ENCODE measurements at regions not wholly inside any gene's neighbourhood (a gene's known extent, or its start where the extent isn't known, plus 50 kb on each side); places are given as distances from the start of the nearest gene placed in this dataset.

DNA sequence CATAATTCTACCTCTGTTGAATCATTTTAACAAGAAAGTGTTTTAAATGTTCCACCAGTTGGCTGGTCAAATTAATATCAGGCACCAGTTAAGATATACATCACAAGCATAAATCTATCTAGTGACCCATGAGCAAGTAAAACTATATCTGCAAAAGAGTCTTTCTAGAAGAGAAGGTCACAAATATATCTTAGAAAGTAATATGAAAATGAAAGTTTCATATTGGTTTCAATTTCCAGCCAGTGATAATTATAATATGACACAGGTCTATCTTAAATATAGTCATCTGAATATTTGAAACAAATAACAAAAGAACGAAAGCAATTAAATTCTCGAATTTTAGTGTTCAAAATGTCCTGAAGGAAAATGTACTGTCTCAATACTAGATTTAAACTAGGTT lies 282.5 kb upstream of the KYNU start:
- Histone ChIP-seq H3K27me3 (replicated peaks; ENCODE audit: insufficient read depth) (no peaks in the 10 kb centered on the region), H3K9me3 (no peaks in the 10 kb centered on the region), H3K36me3 (no peaks in the 10 kb centered on the region), H3K4me1 (replicated peaks) (no peaks in the 10 kb centered on the region), H3K4me3 (no peak overlapping the region), H3K27ac (no peak overlapping the region)
- no peak for DNase-seq (ENCODE audit: low spot score)
- TF ChIP-seq POLR2A (IDR thresholded peaks at IDR 0.05) (no peak), POLR2AphosphoS5 (IDR thresholded peaks at IDR 0.05) (no peak)
- TF ChIP-seq, protein P1, sequence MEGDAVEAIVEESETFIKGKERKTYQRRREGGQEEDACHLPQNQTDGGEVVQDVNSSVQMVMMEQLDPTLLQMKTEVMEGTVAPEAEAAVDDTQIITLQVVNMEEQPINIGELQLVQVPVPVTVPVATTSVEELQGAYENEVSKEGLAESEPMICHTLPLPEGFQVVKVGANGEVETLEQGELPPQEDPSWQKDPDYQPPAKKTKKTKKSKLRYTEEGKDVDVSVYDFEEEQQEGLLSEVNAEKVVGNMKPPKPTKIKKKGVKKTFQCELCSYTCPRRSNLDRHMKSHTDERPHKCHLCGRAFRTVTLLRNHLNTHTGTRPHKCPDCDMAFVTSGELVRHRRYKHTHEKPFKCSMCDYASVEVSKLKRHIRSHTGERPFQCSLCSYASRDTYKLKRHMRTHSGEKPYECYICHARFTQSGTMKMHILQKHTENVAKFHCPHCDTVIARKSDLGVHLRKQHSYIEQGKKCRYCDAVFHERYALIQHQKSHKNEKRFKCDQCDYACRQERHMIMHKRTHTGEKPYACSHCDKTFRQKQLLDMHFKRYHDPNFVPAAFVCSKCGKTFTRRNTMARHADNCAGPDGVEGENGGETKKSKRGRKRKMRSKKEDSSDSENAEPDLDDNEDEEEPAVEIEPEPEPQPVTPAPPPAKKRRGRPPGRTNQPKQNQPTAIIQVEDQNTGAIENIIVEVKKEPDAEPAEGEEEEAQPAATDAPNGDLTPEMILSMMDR (IDR thresholded peaks at IDR 0.05), result no peak
- intact Hi-C loops (cut with DNase I), result no loop called here
- WGBS, result 91% methylated on average over 2 of the region's 2 CpGs

DNA sequence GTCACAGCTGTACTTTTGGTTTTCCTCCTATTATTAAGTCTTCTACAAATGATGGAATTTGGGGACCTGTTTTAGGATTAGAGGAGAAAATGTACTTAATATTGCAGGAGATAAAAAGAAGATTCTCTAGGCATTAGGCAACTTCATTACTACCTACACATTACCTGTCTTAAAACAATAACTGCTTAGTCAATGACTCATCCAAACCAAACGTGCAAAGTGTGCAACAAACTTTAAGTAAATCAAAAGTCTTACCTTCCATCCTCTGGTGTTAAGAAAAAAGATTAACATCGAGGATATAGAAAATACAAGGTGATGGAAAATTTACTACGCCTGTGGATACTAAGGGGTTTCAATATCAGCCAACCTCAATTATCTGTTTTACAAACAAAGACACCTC lies 285.3 kb upstream of the KYNU start:
- TF ChIP-seq POLR2AphosphoS5 (IDR thresholded peaks at IDR 0.05) (no peak), POLR2A (IDR thresholded peaks at IDR 0.05) (no peak)
- TF ChIP-seq, protein P1 (IDR thresholded peaks at IDR 0.05), result no peak
- no peak for DNase-seq (ENCODE audit: low spot score)
- H3K4me3 ChIP-seq, result no peak overlapping the region
- 72% methylated on average over 3 of the region's 3 CpGs for WGBS
- intact Hi-C loops (cut with DNase I), result no loop called here
- no peaks in the 10 kb centered on the region for H3K4me1 ChIP-seq (replicated peaks)
- no peaks in the 10 kb centered on the region for H3K36me3 ChIP-seq
- no peak overlapping the region for H3K27ac ChIP-seq
- H3K27me3 ChIP-seq (replicated peaks; ENCODE audit: insufficient read depth), result no peaks in the 10 kb centered on the region
- no peaks in the 10 kb centered on the region for H3K9me3 ChIP-seq

DNA sequence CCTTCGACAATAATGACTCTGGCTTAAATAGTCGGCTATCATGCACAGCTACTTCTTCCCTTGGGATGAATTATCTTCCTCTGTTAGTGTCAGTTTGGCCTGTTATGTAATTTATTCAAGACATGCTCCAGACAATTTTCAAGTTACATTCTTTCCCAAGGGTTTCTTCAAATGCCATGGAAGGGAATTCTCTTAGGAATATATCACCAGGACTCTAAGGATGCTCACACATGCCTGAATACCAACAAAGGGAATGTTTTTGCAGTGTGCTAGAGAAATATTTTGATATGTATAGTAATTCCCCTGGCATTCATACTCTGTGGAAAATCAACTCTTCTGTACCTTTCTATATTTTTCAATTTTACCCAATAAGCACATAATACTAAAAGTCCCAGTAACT lies 286.0 kb upstream of the KYNU start:
- DNase-seq (ENCODE audit: low spot score), result no peak
- intact Hi-C loops (cut with DNase I), result no loop called here
- 84% methylated on average over 2 of the region's 2 CpGs for WGBS

DNA sequence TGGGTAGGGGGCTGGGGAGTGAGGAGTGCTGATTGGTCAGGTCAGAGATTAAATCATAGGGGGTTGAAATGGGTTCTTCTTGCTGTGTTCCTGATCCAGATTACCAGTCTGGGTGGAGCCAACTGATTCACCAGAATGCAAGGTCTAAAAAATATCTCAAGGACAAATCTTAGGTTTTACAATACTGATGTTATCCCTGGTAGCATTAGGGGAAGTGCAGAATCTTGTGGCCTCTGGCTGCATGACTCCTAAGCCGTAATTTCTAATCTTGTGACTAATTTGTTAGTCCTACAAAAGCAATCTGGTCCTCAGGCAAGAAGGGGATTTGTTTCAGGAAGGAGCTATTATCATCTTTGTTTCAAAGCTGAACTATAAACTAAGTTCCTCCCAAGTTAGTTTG lies 289.2 kb upstream of the KYNU start:
- Histone ChIP-seq H3K9me3 (no peaks in the 10 kb centered on the region), H3K4me1 (replicated peaks) (no peaks in the 10 kb centered on the region), H3K27me3 (replicated peaks; ENCODE audit: insufficient read depth) (no peaks in the 10 kb centered on the region), H3K27ac (no peak overlapping the region), H3K4me3 (no peak overlapping the region), H3K36me3 (no peaks in the 10 kb centered on the region)
- DNase-seq (ENCODE audit: low spot score), result no peak
- intact Hi-C loops (cut with DNase I), result no loop called here
- WGBS, result 96% methylated on average over 1 of the region's 1 CpG
- TF ChIP-seq, protein P1 (IDR thresholded peaks at IDR 0.05), result no peak
- no peak for TF ChIP-seq POLR2A (IDR thresholded peaks at IDR 0.05)
- TF ChIP-seq POLR2AphosphoS5 (IDR thresholded peaks at IDR 0.05), result no peak

More for the DNA sequence above, 286.0 kb upstream of the KYNU start:
- Histone ChIP-seq H3K36me3 (no peaks in the 10 kb centered on the region), H3K27ac (no peak overlapping the region), H3K4me1 (replicated peaks) (no peaks in the 10 kb centered on the region), H3K9me3 (no peaks in the 10 kb centered on the region), H3K4me3 (no peak overlapping the region), H3K27me3 (replicated peaks; ENCODE audit: insufficient read depth) (no peaks in the 10 kb centered on the region)
- no peak for TF ChIP-seq POLR2A (IDR thresholded peaks at IDR 0.05)
- TF ChIP-seq POLR2AphosphoS5 (IDR thresholded peaks at IDR 0.05), result no peak
- TF ChIP-seq, protein P1 (IDR thresholded peaks at IDR 0.05), result no peak

DNA sequence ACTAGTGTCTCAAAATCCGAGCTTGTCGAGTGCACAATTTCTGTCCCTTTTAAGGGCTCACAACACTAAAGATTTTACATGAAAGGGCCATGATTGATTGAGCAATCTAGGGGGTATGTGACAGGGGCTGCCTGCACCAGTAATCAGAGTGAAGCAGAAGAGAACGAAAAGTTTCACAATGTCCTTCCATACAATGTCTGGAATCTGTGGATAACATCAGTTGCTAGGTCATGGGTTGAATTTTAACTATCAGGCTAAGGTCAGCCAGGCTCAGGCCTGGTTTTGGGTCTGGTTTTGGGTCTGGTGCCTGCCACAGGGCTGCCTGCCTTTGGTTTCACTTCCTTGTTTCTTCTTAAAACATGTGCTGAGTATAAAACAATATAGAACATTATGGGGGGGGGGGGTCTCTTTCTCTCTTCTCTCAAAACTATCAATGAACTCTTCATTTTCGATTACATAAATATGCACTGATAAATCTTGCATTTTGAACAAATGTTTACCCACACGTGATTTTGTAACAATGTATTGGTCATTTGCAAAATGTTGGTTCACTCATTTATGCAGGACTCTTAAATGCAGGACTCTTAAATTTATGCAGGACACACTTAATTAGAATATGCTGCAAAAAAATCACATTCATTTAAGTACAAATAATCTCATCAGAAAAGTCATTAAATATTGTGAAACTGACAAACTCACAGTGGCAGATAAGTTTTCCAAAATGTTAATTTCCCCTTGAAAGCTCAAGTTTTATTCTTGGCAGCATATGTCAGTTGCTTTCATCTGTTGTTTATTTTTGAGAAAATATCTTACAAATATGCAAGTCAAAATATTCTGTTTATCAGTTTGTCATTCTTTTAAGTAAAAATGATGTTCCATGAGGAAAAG lies 290.5 kb upstream of the KYNU start:
- no peaks in the 10 kb centered on the region for H3K27me3 ChIP-seq (replicated peaks; ENCODE audit: insufficient read depth)

More for the DNA sequence above, 290.5 kb upstream of the KYNU start:
- 67% methylated on average over 5 of the region's 5 CpGs for WGBS
- TF ChIP-seq POLR2AphosphoS5 (IDR thresholded peaks at IDR 0.05), result no peak
- TF ChIP-seq, protein P1 (IDR thresholded peaks at IDR 0.05), result no peak
- no peak for TF ChIP-seq POLR2A (IDR thresholded peaks at IDR 0.05)
- H3K4me1 ChIP-seq (replicated peaks), result no peaks in the 10 kb centered on the region
- H3K36me3 ChIP-seq, result no peaks in the 10 kb centered on the region
- H3K27ac ChIP-seq, result no peak overlapping the region
- intact Hi-C loops (cut with DNase I), result no loop called here
- H3K9me3 ChIP-seq, result no peaks in the 10 kb centered on the region
- DNase-seq (ENCODE audit: low spot score), result no peak
- no peak overlapping the region for H3K4me3 ChIP-seq
